GM21526 (cell line): ENCODE measurements at regions not wholly inside any gene's neighbourhood (a gene's known extent, or its start where the extent isn't known, plus 50 kb on each side); places are given as distances from the start of the nearest gene placed in this dataset.
"Not testable (repeated sequence)": the region's sequence is repeated elsewhere in the genome, so short reads cannot be mapped to it uniquely, and the experiment has no call there.

Experiments
- ATAC-seq: cut with Tn5 transposase; IDR thresholded peaks from one replicate; pipeline ENCODE4 v1.9.1; 2021; ENCODE audit warnings: moderate library complexity; ENCODE audit not compliant: unreplicated experiment, low FRiP score

DNA sequence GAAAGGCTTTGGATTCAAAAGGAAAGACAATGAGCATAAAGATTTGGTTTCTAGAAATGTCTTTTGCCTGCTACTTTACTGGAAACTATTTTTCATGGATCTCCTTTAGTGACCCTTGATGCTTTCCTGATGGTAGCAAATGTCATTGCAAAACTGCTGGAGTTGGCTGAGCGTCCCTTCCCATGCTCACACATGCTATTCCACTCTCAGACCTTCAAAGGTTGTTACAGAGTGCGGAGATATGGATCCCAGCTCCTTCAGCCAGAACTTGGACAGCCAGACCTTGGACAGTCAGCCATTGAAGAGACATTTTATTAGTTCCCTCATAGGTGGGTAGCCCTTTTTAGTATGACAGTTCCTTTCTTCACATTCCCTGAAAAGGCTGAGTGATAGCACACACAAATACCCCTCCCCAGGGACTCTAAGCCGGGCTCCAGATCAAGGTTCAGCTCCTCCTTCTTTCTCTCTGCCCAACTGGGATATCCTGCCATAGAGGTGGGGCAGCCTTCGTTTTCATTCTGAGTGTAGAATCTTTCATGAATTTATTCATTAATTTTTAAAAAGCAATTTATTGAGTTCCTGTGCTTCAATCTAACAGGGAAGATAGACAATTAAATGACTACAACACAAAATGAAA is 153.3 kb upstream of the SLC44A1 start:
- ATAC-seq, result no peak

DNA sequence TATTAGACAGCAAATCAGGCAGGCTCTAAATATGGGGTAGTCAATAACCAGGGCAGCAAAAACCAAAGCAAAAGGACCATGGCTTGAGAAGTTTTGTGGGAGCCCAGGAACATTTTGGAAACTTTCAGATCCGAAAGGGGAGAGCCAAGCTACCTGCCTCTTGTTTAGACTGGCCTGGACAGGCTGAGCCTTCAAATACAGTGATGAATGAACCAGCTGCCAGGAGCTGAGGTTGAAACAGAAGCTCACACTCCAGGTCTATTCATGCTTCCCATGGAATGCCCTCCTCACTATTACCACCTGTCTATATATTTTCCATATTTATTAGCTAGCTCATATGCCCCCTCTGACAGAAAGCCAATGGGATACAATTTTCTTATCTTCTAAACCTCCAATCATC is 150.8 kb upstream of the SLC44A1 start:
- ATAC-seq, result no peak

DNA sequence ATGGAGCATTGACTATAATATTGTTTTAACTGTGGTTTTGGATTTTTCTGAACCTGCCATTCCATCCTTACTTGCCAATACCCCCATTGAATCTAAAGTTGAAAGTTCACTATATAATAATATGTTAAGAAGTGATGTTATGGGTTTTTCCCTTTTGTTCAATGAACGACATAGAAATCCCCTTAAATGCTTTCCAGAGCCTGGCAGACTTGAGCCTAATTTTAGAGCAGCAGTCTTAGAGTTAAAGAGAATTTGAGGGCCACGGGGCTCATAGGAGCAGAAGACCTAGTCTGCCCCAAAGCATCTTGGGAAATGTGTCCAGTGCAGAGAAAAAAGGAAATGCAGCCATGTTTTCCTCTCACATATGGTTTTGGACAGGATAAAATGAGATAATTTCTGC is 146.1 kb upstream of the SLC44A1 start:
- no peak for ATAC-seq

DNA sequence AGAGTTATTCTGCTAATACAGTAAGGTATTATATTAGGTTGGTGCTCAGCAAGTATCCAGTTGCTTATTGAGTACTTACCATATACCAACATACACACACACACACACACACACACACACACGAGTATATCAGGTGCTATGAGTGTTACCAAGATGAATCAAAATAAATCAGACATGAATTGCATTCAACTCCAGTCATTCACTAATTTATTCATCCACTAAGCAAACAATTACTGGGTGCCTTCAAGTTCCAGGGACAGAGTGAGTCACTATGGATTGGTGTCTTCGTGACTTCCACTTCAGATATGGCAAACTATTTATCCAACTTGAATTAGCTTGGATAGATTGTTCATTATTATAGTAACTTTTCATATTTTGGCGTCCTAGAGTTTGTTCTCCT is 140.7 kb upstream of the SLC44A1 start:
- no peak for ATAC-seq

DNA sequence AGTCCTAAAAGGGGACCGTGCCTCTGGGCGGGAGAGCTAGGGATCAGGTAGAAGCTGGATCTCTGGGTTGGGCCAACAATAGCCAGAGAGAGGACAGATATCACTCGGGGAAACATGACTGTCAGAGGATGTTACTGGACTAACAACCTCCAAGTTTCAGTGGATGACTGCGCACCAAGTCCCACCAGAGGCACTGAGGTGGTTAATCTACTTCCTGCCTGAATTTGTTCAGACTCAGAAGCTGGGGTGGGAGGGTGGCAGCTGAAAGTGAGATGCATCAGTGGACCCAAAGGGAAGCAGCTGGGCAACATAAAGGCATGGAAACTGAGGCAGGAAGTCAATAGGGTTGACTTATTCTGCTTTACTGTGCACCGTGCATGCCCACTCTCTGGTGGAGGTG is 130.1 kb upstream of the SLC44A1 start:
- ATAC-seq, result no peak

DNA sequence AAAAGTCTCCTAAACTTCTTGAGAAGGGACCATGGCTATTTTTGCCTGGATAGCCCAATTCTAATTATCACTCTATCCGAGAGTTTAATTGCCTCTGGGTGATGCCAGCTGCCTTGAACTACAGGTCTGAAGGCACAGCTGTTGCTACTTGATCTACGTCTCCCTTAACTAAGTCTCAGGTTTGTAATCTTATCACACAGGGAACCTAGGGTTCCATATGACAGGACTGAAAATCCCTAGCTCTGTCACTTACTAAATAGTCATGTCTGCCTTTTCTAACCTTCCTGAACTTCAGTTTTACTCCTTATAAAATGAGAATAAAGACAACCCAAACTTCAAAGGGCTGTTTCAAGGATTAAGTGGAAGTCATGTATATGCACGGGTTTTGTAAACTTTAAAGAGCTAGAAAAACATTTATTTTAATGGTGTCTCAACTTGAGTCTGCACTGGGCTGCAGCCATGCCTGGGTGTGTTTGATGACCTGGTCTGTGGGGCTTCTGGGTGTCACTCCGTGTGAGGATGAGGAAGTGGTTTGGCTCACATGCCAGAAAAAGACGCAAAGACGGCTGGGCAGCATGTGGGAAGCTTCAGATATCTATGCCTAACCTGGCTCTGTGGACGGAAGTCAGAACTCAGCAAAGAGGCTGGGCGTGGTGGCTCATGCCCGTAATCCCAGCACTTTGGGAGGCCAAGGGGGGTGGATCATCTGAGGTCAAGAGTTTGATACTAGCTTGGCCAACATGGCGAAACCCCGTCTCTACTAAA is 129.3 kb upstream of the SLC44A1 start:
- ATAC-seq, result peak; percentile 65

DNA sequence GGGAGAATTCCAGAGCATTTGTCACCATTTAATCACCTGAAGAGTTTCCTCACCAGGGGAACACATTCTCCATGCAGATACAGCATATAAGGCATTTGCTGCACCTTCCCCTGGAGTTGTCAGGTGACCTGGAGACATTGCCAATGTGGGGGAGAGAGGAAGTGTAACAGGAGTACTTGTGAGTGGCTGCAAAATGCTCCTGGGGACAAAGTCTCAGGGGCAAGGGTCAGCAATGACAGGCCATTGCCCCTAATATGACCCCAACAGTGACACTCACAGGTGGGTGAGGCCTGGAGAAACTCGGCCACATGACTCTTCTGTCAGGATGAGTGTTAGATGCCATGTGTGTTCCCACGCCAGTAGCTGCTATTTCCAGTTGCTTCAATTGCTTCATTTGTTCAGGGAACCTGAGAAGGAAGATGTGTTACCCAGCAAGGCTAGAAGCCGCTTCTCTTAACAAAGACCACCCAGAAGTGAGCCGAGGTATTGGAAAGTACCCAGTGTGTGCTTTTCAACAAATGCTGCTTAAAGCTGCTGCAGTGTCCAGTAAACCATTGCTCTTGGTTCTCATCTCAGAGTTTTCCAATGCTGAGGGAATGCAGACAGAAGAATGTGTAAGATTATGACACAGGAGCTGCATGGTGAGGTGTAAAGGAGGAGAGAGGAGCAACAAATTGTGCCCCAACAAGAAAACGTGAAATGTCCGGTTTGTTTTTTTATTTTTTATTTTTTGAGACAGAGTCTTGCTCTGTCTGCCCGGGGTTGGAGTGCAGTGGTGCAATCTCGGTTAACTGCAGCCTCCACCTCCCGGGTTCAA is 128.2 kb upstream of the SLC44A1 start:
- no peak for ATAC-seq

DNA sequence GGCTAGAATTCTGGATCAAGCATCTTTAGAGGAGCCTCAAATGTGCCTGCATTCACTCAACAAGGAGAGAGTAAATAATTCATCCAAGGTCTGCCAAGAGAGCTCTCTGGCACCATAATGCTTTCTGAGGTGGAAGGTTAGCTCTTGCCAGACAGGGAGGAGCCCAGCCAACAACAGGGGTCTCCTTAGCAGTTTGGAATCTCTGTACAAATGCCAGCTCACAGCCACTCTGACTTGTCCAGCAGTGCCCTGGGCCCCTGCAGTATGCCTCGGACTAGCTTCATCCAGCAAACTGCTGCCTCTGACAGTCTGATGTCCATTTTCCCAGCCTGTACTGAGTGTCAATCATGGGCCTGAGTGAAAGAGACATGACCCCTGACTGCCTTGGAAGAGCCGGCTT is 127.2 kb upstream of the SLC44A1 start:
- ATAC-seq, result no peak

DNA sequence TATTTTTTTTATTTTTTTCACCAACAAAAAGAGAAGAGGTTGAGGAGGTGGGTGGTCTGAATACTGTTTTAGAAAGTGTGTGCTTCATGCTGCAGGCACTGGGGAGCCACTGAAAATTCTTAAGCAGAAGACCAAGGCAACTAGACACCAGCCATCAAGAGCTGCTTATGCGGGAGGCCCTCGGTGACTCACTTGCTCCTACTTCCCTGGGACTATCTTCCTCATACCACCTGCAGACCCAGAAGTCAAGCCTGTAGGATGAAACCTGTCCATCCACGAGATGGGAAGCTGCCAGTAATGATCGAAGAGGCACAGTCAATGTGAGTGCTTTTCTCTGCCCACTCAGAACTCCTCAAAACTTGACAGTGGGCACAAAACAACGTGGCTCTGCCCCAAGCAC is 125.8 kb upstream of the SLC44A1 start:
- no peak for ATAC-seq

DNA sequence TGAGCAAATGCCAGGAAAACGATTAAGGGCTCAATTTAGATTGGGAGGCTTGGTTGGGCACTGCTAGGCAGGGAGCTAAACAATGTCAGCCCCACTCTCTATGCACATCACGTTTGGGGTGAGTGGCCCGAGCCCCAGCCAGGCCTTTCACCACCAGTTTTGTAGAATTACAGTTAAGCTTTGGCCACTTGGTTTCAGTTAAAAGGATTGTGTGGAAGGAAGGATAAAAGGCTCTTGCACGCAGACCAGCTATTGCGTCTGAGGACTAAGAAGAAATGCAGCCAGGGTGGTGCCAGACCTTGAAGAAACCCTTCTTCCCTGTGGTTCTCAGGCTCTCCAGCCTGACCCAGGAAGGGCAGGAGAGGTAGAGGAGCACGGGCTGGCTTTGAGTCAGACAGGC is 125.3 kb upstream of the SLC44A1 start:
- no peak for ATAC-seq

DNA sequence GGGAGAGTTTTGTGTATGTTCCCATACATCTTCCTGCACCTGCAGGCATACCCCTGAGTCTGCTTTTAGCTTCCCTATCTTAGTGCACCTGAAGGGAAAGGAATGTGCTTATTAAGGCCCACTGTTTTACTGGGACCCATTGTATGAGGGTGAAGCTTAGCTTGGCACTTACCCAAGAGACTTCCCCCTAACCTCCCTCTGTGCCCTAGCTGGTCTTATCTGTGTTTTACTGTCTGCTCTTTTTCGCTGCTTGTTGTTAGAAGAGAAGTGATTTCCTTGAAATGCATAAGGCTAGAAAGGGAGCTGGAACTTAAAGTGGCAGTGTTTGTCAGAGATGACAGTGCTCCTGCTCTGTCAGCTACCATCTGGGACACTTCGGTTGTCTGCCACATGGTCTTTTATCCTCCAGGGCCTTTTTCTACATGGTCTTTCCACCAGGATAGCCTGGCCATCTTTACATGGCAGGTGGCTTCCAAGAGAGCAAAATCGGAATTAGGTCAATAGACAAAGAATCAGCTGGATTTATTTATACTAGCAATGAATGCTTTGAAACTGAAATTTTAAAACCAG is 122.5 kb upstream of the SLC44A1 start:
- no peak for ATAC-seq

DNA sequence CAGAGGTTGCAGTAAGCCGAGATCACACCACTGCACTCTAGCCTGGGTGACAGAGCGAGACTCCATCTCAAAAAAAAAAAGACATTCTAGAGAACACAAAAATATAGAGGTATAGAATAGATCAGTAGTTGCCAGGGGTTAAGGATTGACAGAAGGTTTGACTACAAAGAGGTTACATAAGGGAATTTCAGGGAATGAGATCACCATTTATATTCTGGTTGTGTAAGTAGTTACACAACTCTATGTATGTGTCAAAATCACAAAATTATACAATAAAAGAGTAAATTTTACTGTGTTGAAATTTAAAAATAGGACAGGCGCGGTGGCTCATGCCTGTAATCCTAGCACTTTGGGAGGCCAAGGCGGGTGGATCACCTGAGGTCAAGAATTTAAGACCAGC is 119.9 kb upstream of the SLC44A1 start:
- not testable (repeated sequence) for ATAC-seq

DNA sequence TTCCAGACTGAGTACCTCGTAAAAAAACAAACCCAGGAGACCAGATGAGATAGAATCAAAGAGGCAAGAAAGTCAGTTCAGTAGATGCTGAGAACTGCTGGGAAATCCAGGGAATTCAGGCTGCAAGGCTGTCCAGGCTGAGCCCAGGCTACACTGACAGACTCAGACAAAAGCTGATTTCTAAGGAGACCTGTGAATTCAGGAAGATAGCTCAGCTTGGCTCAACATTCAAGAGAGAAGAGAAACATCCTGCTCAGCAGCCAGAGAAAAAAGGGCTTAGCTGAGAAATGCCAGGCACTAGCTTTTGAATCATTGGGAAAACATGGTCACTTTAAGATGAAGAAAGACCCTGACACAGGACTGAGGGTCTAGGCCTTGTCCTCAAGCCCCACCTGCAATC is 118.2 kb upstream of the SLC44A1 start:
- ATAC-seq, result no peak

DNA sequence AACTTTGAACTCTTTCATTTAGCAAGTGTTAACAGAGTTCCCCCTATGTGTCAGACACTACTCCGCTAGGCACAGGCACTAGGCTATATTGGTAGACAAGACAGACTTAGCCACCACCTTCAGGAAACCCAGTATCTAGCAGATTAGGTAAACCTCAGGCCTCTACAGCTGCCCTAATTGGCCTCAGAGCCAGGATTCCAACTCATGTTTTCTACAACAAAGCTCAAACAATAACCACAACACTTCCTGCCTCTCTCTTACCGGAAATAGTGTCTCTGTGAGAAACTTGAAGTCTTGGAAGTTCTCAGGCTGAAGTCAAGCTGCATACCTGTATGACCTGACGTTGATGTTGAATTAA is 116.6 kb upstream of the SLC44A1 start:
- ATAC-seq, result peak; percentile 90

DNA sequence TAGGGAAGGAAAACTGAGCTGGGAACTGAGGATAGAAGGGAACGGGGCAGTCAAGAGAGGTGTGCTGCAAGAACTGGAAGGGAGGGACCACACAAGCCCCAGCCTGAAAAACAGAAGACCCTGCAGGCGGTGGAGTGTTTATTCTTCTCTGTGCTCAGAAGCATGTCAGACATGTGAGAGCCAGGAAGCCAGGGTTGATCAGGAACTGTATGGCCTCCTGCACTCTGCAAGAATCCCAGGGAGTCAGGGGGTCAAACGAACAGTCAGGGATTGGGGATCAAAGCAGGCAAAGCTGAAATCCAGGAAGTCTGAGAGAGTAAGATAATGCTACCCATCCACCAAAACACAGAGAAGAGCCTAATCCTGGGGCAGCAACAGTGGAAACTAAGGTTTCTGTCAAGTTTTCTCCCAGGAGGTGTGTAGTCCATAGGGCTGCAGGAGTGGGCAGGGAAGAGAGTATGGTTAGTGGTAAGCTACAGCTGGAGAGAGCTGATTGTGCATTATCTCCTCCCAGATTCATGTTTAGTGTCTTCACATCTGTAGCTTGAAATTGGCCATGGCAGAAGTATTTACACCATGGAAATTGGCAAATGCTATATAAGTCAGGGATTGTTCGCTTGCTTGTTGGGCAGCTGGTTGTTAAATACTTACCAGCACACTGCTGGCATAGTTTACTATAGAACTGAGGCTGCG is 115.4 kb upstream of the SLC44A1 start:
- ATAC-seq, result no peak

DNA sequence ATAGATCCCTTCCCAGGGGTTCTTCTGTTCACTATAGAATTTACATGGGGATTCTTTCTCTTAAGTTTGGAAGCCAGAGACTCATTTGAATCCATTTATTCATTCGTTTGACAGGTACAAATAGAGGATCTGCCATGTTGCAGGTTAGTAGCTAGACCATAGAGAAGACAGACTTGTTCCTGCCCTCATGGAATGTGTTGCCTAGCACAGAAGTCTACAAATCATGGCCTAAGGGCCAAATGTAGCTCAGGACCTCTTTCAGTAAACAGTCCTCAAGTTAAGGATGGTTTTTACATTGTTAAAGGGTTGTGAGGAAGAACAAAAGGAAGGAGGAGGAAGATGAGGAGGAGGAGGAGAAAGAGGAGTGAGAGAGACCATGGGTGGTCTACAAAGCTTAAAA is 114.7 kb upstream of the SLC44A1 start:
- ATAC-seq, result no peak

DNA sequence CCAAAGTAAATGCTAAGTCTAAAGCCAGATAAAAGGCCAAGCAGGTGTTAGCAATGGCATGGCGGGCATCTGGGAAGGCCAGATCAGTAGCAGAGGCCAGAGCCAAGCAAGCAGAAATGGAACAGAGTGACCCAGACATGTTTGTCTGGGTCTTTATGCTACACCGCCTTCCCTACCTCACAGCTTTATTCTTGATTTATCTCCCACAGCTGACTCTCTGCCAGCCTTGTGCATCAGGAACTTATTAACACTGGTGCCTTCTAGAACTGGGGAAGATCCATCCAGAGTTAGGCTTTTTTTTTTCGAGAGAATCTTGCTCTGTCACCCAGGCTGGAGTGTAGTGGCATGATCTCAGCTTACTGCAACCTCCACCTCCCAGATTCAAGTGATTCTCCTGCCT is 112.5 kb upstream of the SLC44A1 start:
- no peak for ATAC-seq

DNA sequence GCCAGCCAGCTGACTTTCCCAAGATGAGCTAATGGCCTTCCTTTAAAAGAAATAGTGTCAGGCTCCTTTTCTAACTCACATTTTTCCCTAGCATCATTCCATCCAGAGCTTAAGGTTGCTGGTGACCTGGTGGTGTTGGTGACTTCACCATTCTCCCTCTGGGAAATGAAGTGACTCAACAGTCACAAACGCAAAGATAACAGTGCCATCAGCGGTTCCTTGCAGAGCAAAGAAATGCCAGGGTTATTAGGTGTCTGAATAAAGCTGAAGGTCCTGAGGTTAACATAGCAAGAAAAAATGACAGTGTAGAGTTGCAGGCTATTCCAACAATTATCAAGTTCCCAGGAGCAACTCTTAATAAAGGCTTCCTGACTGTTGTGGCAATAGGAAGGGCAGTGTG is 111.8 kb upstream of the SLC44A1 start:
- no peak for ATAC-seq

DNA sequence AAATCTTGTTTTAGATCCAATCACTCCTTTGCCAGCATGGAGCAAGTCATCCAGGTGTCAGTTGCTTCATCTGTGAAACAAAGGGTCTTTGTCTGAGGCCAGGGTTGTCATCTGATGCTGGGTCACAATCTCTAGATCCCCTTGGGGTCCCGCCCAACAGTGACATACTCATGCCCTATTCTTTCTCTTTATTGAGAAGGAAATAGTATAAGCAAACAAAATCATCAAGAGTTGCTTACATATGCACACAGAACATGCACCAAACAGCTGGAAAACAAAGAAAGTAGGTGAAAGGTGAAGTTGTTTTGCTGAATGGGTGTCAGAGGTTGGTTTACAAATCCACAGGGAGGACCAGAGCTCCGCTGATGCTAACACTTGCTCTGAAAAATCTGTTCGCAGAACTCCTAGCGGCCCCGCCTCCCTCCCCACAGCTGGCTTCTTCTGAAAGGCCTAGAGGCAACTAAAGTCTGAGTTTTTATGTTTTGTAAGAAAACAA is 106.1 kb upstream of the SLC44A1 start:
- no peak for ATAC-seq

DNA sequence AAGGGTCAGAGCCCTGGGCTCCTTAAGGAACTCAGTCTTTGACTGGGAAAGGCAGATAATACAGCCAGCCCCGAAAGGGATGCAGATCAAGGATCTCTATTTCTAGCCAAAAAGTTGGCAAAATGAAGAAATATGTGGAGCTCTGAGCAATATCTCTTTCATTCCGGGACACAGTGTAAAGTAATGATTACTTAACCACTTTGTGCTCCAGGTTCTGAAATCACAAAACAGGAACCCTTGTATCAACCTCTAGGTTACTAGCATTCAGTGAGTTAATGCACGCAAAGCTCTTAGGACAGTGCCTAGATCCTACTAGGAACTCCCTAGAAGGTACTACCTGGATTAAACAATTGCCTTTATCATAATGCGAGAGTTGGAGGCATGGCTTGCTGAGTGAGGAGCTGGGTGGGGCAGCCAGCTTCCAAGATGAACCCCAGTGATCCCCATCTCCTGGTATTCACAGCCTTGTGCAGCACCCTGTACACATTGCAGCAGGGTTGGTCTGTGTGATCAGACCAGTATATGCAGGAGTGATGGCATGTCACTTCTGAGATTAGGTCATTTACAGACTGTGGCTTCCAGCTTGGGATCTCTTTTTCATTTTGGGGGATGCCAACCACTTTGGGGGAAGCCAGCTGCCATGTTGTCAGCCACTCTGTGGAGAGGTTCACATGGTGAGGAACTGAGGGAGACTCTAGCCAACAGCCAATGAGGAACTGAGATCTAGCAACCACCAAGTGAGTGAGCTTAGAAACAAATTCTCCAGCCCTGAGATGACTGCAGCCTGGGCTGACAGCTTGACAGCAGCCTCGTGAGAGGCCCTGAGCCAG is 103.1 kb upstream of the SLC44A1 start:
- ATAC-seq, result peak; percentile 97
